Activated CD4-positive, alpha-beta memory T cell treated with anti-CD3 and anti-CD28 coated beads for 36 hours (primary cell): ENCODE measurements at regions not wholly inside any gene's neighbourhood (a gene's known extent, or its start where the extent isn't known, plus 50 kb on each side); places are given as distances from the start of the nearest gene placed in this dataset.

ENCODE experiments used
- CTCF ChIA-PET: fragments of 350-600 bp; sonication (Branson Sonifier 250); formaldehyde crosslinking; loops from one replicate; lab custom pipeline; 2021; ENCODE audit warnings: antibody characterized with exemption, inconsistent platforms; lab: Charles Lee
- POLR2A ChIA-PET: fragments of 350-600 bp; sonication (Branson Sonifier 250); formaldehyde crosslinking; loops from one replicate; lab custom pipeline; 2021; ENCODE audit warnings: antibody characterized with exemption; lab: Charles Lee
- DNase-seq: peaks from one replicate; pipeline ENCODE4 v3.0.0-alpha.2; 2020
- H3K27ac Mint-ChIP-seq: one replicate; pipeline ENCODE4 v1.8.0; 2021; ENCODE audit warnings: mixed read lengths
- H3K27me3 Mint-ChIP-seq: one replicate; pipeline ENCODE4 v1.8.0; 2021; ENCODE audit warnings: mixed read lengths
- H3K36me3 Mint-ChIP-seq: one replicate; pipeline ENCODE4 v1.8.0; 2021; ENCODE audit warnings: mixed read lengths
- H3K4me1 Mint-ChIP-seq: one replicate; pipeline ENCODE4 v1.8.0; 2021; ENCODE audit warnings: low read depth, mixed read lengths
- H3K4me3 Mint-ChIP-seq: one replicate; pipeline ENCODE4 v1.8.0; 2021; ENCODE audit warnings: mild to moderate bottlenecking, mixed read lengths
- H3K9me3 Mint-ChIP-seq: one replicate; pipeline ENCODE4 v1.8.0; 2021; ENCODE audit warnings: mixed read lengths
- intact Hi-C: fragments of 100-400 bp; cut with micrococcal nuclease; formaldehyde crosslinking; loops from one replicate; pipeline ENCODE4 v1.15.1; 2023

GRCh38 chrX:148376342-148376741 lies 124.1 kb upstream of the AFF2 start:
- Mint-ChIP-seq H3K36me3 (no peaks in the 10 kb centered on the region), H3K4me1 (peaks cover 17% of the 10 kb centered on the region), H3K9me3 (peaks cover 10% of the 10 kb centered on the region), H3K27ac (no peak overlapping the region), H3K27me3 (no peaks in the 10 kb centered on the region), H3K4me3 (no peak overlapping the region)
- intact Hi-C loops: no loop called here
- DNase-seq: no peak
- POLR2A ChIA-PET: no interaction called here
- CTCF ChIA-PET: no interaction called here

- peak overlapping the region; percentile 39 for H3K27ac Mint-ChIP-seq
- peak overlapping the region; percentile 24 for H3K4me3 Mint-ChIP-seq
- DNase-seq: peak; percentile 12
- ChIA-PET CTCF (no interaction called here), POLR2A (no interaction called here)
- peaks cover 34% of the 10 kb centered on the region for H3K4me1 Mint-ChIP-seq
- H3K27me3 Mint-ChIP-seq: no peaks in the 10 kb centered on the region
- intact Hi-C loops: loop anchor here (5.0 to 10.0 kb wide), 2 partner anchors 463 to 905 kb away; no protein-coding TSS in a partner anchor
- peaks cover 10% of the 10 kb centered on the region for H3K9me3 Mint-ChIP-seq
- H3K36me3 Mint-ChIP-seq: no peaks in the 10 kb centered on the region
These were observed 120.3 kb upstream of the AFF2 start for GRCh38 chrX:148380107-148380506.

DNA sequence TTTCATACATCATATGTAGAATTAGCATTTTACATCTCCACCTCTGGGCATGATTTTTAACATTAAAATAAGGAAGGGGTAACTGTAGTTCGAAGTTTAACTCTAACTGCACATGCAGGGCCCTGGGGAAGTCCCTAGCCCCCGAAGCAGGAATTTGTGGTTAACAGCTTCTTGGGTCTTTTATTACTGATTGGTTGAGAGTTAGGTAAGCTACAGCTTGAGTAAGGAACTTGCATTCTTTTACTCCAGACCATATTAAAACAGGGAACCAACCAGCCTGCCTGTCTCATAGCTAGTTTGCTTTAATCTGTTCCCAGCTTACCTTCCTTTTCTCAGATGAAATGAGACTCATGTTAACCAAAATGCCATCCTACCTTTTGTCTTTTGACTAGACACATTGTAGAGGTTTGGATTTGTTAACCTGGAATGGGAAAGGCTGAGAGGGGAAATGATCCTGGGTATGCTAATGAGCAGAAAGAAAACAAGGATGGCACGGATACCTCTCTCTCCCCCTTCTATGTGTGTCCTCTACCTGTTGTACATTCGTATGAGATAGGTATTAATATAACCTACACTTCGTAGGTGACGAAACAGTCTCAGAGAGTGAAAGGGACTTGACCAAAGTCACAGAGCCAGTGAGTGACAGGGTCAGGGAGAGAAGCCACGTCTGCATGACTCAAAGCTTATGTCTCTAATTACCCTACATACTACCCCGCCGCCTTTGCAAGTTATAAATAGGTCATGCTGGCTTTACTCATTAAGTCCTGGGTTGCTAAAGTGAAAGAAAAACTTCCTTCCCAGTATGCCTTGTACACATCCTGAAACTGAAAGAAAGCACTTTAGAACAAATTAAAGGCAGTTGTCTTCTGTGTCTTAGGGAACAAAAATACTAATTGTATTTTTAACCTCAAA lies 119.5 kb upstream of the AFF2 start:
- peak; percentile 60 for DNase-seq
- Mint-ChIP-seq H3K27ac (peak overlapping the region; percentile 87), H3K9me3 (peaks cover 4% of the 10 kb centered on the region), H3K36me3 (no peaks in the 10 kb centered on the region), H3K4me3 (peak overlapping the region; percentile 64), H3K27me3 (no peaks in the 10 kb centered on the region), H3K4me1 (peaks cover 34% of the 10 kb centered on the region)
- intact Hi-C loops: loop anchor here (1.0 to 10.0 kb wide), 6 partner anchors 71 to 904 kb away; no protein-coding TSS in a partner anchor
- ChIA-PET POLR2A (interaction anchor here (1.0 kb wide), 1 partner anchor 120 kb away, joined by 3 read pairs; no protein-coding TSS in a partner anchor), CTCF (no interaction called here)

GRCh38 chrX:148381603-148382002 lies 118.8 kb upstream of the AFF2 start:
- no peaks in the 10 kb centered on the region for H3K9me3 Mint-ChIP-seq
- DNase-seq: no peak
- CTCF ChIA-PET: no interaction called here
- H3K4me1 Mint-ChIP-seq: peaks cover 34% of the 10 kb centered on the region
- peak overlapping the region; percentile 87 for H3K27ac Mint-ChIP-seq
- H3K27me3 Mint-ChIP-seq: no peaks in the 10 kb centered on the region
- no peaks in the 10 kb centered on the region for H3K36me3 Mint-ChIP-seq
- peak overlapping the region; percentile 64 for H3K4me3 Mint-ChIP-seq
- POLR2A ChIA-PET: interaction anchor here (1.0 kb wide), 1 partner anchor 120 kb away, joined by 3 read pairs; no protein-coding TSS in a partner anchor
- intact Hi-C loops: loop anchor here (1.0 to 10.0 kb wide), 6 partner anchors 71 to 903 kb away; no protein-coding TSS in a partner anchor

DNA sequence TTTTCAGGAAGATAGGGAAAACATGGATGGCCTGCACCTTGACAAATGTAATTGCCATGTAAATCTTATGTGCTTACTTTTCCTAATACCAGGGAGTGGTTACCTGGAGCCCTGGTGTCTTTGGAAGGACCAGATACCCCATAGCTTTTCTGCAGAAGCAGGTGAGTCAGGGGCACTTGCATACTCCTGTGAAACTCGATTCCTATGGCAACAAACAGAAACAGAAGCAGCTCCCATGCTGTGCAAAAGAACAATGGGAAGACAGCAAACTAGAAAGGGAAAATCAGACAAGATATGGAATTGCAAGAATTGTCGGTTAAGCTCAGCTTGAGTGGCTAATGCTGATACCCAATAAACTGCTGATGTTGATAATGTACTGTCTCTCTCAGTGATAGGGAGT lies 117.4 kb upstream of the AFF2 start:
- ChIA-PET CTCF (no interaction called here), POLR2A (interaction anchor here (0.5 kb wide), 1 partner anchor 189 kb away, joined by 3 read pairs; no protein-coding TSS in a partner anchor)
- Mint-ChIP-seq H3K9me3 (no peaks in the 10 kb centered on the region), H3K27ac (no peak overlapping the region), H3K27me3 (no peaks in the 10 kb centered on the region), H3K4me1 (peaks cover 34% of the 10 kb centered on the region), H3K36me3 (no peaks in the 10 kb centered on the region), H3K4me3 (no peak overlapping the region)
- DNase-seq: no peak
- intact Hi-C loops: loop anchor here (5.0 to 10.0 kb wide), 2 partner anchors 466 to 902 kb away; no protein-coding TSS in a partner anchor

- H3K4me3 Mint-ChIP-seq: no peak overlapping the region
- peaks cover 26% of the 10 kb centered on the region for H3K4me1 Mint-ChIP-seq
- DNase-seq: no peak
- no peak overlapping the region for H3K27ac Mint-ChIP-seq
- H3K36me3 Mint-ChIP-seq: no peaks in the 10 kb centered on the region
- ChIA-PET CTCF (interaction anchor here (0.7 kb wide), 1 partner anchor 311 kb away, joined by 3 read pairs; no protein-coding TSS in a partner anchor), POLR2A (no interaction called here)
- intact Hi-C loops: loop anchor here (10.0 kb wide), 1 partner anchor 899 kb away; no protein-coding TSS in a partner anchor
- no peaks in the 10 kb centered on the region for H3K9me3 Mint-ChIP-seq
- no peaks in the 10 kb centered on the region for H3K27me3 Mint-ChIP-seq
These were observed 114.9 kb upstream of the AFF2 start for GRCh38 chrX:148385471-148385870.

DNA sequence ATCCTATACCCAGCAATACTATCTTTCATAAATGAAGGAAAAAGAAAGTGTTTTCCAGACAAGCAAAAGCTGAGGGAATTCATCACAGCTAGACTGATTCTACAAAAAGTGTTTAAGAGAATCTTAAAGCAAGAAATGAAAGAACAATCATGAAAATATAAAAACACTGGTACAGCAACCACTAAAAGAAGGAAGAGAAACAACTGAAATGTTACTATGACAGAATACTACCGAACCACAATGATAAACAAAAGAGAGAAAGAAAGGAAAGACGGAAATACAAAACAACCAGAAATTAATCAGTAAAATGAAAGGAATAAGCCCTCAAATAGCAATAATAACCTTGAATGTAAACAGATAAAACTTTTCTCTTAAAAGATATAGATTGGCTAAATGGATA lies 110.8 kb upstream of the AFF2 start:
- POLR2A ChIA-PET: no interaction called here
- Mint-ChIP-seq H3K4me1 (peaks cover 2% of the 10 kb centered on the region), H3K36me3 (no peaks in the 10 kb centered on the region), H3K27ac (no peak overlapping the region), H3K9me3 (no peaks in the 10 kb centered on the region), H3K27me3 (no peaks in the 10 kb centered on the region), H3K4me3 (no peak overlapping the region)
- intact Hi-C loops: loop anchor here (10.0 kb wide), 1 partner anchor 895 kb away; no protein-coding TSS in a partner anchor
- CTCF ChIA-PET: interaction anchor here (0.6 kb wide), 1 partner anchor 140 kb away, joined by 4 read pairs; no protein-coding TSS in a partner anchor
- no peak for DNase-seq

DNA sequence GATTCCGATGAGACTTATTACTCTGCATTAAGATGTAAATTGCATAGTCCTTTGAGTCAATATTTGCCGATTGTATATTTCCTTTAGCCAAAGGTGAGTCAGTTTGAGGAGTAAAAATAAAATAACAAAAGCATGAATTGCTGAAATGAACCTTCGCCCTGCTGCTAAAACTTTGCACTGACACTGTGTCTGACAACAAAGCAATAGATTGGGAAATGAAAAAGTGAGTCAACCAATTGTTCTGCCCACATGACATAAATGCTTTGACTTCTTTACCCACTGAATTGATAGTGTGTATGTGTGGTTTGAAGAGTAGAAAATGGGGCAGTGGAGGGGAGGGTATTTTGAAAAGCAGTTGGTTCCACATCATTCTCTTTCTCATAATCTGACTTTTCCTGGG lies 88.4 kb upstream of the AFF2 start:
- no peak overlapping the region for H3K4me3 Mint-ChIP-seq
- H3K4me1 Mint-ChIP-seq: peaks cover 10% of the 10 kb centered on the region
- intact Hi-C loops: no loop called here
- ChIA-PET POLR2A (no interaction called here), CTCF (no interaction called here)
- no peak overlapping the region for H3K27ac Mint-ChIP-seq
- no peak for DNase-seq
- no peaks in the 10 kb centered on the region for H3K27me3 Mint-ChIP-seq
- H3K9me3 Mint-ChIP-seq: no peaks in the 10 kb centered on the region
- no peaks in the 10 kb centered on the region for H3K36me3 Mint-ChIP-seq

DNA sequence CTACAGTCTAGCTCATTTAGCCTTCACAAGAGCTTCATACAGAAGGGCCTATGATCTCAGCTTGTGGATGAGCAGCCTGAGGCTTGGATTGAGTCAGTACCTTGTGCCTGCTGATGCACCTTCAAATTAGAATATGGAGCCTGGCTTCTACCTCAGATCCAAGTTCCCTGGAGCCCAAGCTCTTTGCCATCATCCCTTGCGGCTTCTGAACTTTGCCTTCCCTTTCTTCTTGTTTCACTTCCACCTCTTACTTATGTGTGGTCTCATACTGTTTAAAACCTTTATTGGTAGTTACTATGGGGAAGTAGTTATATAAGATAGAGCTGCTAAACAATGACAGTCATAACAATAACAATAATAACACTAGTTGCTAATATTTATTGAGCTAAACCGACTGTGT lies 84.3 kb upstream of the AFF2 start:
- intact Hi-C loops: no loop called here
- POLR2A ChIA-PET: no interaction called here
- no peak overlapping the region for H3K27ac Mint-ChIP-seq
- CTCF ChIA-PET: no interaction called here
- H3K9me3 Mint-ChIP-seq: no peaks in the 10 kb centered on the region
- peaks cover 10% of the 10 kb centered on the region for H3K4me1 Mint-ChIP-seq
- no peaks in the 10 kb centered on the region for H3K36me3 Mint-ChIP-seq
- no peak overlapping the region for H3K4me3 Mint-ChIP-seq
- no peak for DNase-seq
- H3K27me3 Mint-ChIP-seq: no peaks in the 10 kb centered on the region

DNA sequence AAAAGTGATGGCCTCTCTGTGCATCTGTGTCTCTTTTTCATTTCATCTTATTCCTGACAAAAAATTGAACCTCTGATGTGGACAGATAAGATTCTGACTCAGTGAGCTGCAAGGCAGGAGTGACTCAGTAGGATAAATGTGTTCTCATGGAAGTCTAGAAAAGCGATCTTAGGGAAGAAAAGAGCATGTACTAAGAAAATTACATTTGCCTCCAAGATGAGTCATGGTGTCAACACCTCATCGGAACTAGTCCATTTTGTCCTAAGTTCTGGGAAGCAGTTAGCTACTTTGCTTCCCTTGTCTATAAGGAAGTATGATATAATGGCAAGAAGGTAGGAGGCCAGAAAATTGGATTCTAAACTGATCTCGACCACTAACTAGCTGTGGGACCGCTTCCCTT lies 83.5 kb upstream of the AFF2 start:
- ChIA-PET CTCF (no interaction called here), POLR2A (no interaction called here)
- intact Hi-C loops: no loop called here
- H3K4me1 Mint-ChIP-seq: peaks cover 8% of the 10 kb centered on the region
- no peak for DNase-seq
- no peaks in the 10 kb centered on the region for H3K27me3 Mint-ChIP-seq
- H3K36me3 Mint-ChIP-seq: no peaks in the 10 kb centered on the region
- H3K4me3 Mint-ChIP-seq: no peak overlapping the region
- H3K27ac Mint-ChIP-seq: no peak overlapping the region
- no peaks in the 10 kb centered on the region for H3K9me3 Mint-ChIP-seq

GRCh38 chrX:148417934-148418333 lies 82.5 kb upstream of the AFF2 start:
- Mint-ChIP-seq H3K36me3 (no peaks in the 10 kb centered on the region), H3K27ac (no peak overlapping the region), H3K9me3 (no peaks in the 10 kb centered on the region), H3K4me3 (no peak overlapping the region), H3K27me3 (no peaks in the 10 kb centered on the region), H3K4me1 (no peaks in the 10 kb centered on the region)
- intact Hi-C loops: no loop called here
- ChIA-PET CTCF (no interaction called here), POLR2A (no interaction called here)
- DNase-seq: no peak

- no peak for DNase-seq
- peaks cover 3% of the 10 kb centered on the region for H3K4me1 Mint-ChIP-seq
- H3K36me3 Mint-ChIP-seq: no peaks in the 10 kb centered on the region
- intact Hi-C loops: no loop called here
- CTCF ChIA-PET: no interaction called here
- POLR2A ChIA-PET: no interaction called here
- no peak overlapping the region for H3K27ac Mint-ChIP-seq
- no peak overlapping the region for H3K4me3 Mint-ChIP-seq
- no peaks in the 10 kb centered on the region for H3K27me3 Mint-ChIP-seq
- no peaks in the 10 kb centered on the region for H3K9me3 Mint-ChIP-seq
These were observed 77.9 kb upstream of the AFF2 start for GRCh38 chrX:148422526-148422925.
